ENCODE measurements at regions not wholly inside any gene's neighbourhood (a gene's known extent, or its start where the extent isn't known, plus 50 kb on each side); places are given as distances from the start of the nearest gene placed in this dataset.

DNA sequence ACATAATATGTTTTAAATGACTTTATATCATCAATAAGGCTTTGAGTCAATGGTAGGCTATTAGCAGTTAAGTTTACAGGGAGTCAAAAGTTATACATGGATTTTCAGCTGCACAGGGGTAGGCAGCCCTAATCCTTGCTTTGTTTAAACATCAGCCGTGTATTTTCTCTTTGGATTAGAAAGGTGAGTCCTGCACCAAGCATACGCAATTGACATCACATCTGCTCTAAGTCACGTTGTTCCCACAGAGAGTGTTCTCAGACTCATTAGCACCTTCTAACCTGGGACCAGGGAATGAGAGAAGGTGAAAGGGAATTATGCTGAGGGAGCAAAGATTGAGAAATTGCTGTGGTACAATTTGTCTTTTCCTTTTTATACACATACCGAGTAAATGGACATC, 148.6 kb upstream of the ZNF804B start:
- no peak for ATAC-seq

More for the DNA sequence above, 148.6 kb upstream of the ZNF804B start:
- Histone ChIP-seq H3K4me1 (ENCODE audit: insufficient read depth) (no peaks in the 10 kb centered on the region), H3F3A (replicated peaks; ENCODE audit: low read depth) (no peaks in the 10 kb centered on the region), H2AFZ (no peak overlapping the region), H3K79me2 (replicated peaks; ENCODE audit: insufficient read depth) (no peaks in the 10 kb centered on the region), H3K9me2 (ENCODE audit: insufficient read depth) (no peaks in the 10 kb centered on the region), H3K4me3 (no peak overlapping the region), H3K36me3 (ENCODE audit: insufficient read depth) (no peaks in the 10 kb centered on the region), H4K20me1 (replicated peaks; ENCODE audit: insufficient read depth) (no peaks in the 10 kb centered on the region), H3K27me3 (ENCODE audit: insufficient read depth) (no peaks in the 10 kb centered on the region), H3K27ac (ENCODE audit: low read depth) (no peak overlapping the region), H3K4me2 (no peak overlapping the region)
- TF ChIP-seq POLR2AphosphoS5 (IDR thresholded peaks at IDR 0.05; ENCODE audit: low read depth) (no peak), EZH2 (IDR thresholded peaks at IDR 0.05; ENCODE audit: low read depth, unreplicated experiment) (no peak), NANOG (IDR thresholded peaks at IDR 0.05; ENCODE audit: borderline replicate concordance) (no peak), STAT1 (IDR thresholded peaks at IDR 0.05; ENCODE audit: unreplicated experiment) (no peak)
- TF ChIP-seq, protein P1, sequence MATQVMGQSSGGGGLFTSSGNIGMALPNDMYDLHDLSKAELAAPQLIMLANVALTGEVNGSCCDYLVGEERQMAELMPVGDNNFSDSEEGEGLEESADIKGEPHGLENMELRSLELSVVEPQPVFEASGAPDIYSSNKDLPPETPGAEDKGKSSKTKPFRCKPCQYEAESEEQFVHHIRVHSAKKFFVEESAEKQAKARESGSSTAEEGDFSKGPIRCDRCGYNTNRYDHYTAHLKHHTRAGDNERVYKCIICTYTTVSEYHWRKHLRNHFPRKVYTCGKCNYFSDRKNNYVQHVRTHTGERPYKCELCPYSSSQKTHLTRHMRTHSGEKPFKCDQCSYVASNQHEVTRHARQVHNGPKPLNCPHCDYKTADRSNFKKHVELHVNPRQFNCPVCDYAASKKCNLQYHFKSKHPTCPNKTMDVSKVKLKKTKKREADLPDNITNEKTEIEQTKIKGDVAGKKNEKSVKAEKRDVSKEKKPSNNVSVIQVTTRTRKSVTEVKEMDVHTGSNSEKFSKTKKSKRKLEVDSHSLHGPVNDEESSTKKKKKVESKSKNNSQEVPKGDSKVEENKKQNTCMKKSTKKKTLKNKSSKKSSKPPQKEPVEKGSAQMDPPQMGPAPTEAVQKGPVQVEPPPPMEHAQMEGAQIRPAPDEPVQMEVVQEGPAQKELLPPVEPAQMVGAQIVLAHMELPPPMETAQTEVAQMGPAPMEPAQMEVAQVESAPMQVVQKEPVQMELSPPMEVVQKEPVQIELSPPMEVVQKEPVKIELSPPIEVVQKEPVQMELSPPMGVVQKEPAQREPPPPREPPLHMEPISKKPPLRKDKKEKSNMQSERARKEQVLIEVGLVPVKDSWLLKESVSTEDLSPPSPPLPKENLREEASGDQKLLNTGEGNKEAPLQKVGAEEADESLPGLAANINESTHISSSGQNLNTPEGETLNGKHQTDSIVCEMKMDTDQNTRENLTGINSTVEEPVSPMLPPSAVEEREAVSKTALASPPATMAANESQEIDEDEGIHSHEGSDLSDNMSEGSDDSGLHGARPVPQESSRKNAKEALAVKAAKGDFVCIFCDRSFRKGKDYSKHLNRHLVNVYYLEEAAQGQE (IDR thresholded peaks at IDR 0.05; ENCODE audit: unreplicated experiment): no peak
- TF ChIP-seq, protein P2, sequence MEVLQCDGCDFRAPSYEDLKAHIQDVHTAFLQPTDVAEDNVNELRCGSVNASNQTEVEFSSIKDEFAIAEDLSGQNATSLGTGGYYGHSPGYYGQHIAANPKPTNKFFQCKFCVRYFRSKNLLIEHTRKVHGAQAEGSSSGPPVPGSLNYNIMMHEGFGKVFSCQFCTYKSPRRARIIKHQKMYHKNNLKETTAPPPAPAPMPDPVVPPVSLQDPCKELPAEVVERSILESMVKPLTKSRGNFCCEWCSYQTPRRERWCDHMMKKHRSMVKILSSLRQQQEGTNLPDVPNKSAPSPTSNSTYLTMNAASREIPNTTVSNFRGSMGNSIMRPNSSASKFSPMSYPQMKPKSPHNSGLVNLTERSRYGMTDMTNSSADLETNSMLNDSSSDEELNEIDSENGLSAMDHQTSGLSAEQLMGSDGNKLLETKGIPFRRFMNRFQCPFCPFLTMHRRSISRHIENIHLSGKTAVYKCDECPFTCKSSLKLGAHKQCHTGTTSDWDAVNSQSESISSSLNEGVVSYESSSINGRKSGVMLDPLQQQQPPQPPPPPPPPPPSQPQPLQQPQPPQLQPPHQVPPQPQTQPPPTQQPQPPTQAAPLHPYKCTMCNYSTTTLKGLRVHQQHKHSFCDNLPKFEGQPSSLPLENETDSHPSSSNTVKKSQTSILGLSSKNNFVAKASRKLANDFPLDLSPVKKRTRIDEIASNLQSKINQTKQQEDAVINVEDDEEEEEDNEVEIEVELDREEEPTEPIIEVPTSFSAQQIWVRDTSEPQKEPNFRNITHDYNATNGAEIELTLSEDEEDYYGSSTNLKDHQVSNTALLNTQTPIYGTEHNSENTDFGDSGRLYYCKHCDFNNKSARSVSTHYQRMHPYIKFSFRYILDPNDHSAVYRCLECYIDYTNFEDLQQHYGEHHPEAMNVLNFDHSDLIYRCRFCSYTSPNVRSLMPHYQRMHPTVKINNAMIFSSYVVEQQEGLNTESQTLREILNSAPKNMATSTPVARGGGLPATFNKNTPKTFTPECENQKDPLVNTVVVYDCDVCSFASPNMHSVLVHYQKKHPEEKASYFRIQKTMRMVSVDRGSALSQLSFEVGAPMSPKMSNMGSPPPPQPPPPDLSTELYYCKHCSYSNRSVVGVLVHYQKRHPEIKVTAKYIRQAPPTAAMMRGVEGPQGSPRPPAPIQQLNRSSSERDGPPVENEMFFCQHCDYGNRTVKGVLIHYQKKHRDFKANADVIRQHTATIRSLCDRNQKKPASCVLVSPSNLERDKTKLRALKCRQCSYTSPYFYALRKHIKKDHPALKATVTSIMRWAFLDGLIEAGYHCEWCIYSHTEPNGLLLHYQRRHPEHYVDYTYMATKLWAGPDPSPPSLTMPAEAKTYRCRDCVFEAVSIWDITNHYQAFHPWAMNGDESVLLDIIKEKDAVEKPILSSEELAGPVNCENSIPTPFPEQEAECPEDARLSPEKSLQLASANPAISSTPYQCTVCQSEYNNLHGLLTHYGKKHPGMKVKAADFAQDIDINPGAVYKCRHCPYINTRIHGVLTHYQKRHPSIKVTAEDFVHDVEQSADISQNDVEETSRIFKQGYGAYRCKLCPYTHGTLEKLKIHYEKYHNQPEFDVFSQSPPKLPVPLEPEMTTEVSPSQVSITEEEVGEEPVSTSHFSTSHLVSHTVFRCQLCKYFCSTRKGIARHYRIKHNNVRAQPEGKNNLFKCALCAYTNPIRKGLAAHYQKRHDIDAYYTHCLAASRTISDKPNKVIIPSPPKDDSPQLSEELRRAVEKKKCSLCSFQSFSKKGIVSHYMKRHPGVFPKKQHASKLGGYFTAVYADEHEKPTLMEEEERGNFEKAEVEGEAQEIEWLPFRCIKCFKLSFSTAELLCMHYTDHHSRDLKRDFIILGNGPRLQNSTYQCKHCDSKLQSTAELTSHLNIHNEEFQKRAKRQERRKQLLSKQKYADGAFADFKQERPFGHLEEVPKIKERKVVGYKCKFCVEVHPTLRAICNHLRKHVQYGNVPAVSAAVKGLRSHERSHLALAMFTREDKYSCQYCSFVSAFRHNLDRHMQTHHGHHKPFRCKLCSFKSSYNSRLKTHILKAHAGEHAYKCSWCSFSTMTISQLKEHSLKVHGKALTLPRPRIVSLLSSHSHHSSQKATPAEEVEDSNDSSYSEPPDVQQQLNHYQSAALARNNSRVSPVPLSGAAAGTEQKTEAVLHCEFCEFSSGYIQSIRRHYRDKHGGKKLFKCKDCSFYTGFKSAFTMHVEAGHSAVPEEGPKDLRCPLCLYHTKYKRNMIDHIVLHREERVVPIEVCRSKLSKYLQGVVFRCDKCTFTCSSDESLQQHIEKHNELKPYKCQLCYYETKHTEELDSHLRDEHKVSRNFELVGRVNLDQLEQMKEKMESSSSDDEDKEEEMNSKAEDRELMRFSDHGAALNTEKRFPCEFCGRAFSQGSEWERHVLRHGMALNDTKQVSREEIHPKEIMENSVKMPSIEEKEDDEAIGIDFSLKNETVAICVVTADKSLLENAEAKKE (CRISPR knock-in tag; IDR thresholded peaks at IDR 0.05): no peak
- no peak for DNase-seq (ENCODE audit: low spot score)
- Mint-ChIP-seq H3K27ac (no peak overlapping the region), H3K9me3 (peaks cover 2% of the 10 kb centered on the region; the same call in 1 of the 3 replicates), H3K4me3 (no peak overlapping the region), H3K36me3 (ENCODE audit: low read depth) (no peaks in the 10 kb centered on the region), H3K4me1 (no peaks in the 10 kb centered on the region), H3K27me3 (ENCODE audit: insufficient read depth, low read depth, poor library complexity) (no peaks in the 10 kb centered on the region)
